Smooth muscle cell (in vitro differentiated cells): ENCODE measurements at regions not wholly inside any gene's neighbourhood (a gene's known extent, or its start where the extent isn't known, plus 50 kb on each side); places are given as distances from the start of the nearest gene placed in this dataset.
A peak's percentile ranks its signal among the peaks of the same experiment; 100 is the strongest.

ENCODE experiments used
- DNase-seq: peaks from one replicate; lab custom pipeline; 2025; ENCODE audit not compliant: unreplicated experiment; lab: John Stamatoyannopoulos, UW
- H2AFZ ChIP-seq: fragments of 200-600 bp; sonication (generic); 2 replicates; pipeline ENCODE4 v1.6.0; 2016; ENCODE audit warnings: antibody characterized with exemption, low read depth, mild to moderate bottlenecking
- H3F3A ChIP-seq: fragments of 200-600 bp; sonication (generic); 2 replicates; pipeline ENCODE4 v1.6.0; 2017; ENCODE audit warnings: antibody characterized with exemption, low read depth
- H3K27ac ChIP-seq: fragments of 200-600 bp; sonication (generic); 2 replicates; pipeline ENCODE4 v1.5.1; 2016; ENCODE audit warnings: low read depth, mild to moderate bottlenecking
- H3K27me3 ChIP-seq: fragments of 200-600 bp; sonication (generic); 2 replicates; pipeline ENCODE4 v1.6.1; 2016; ENCODE audit warnings: low read depth, mild to moderate bottlenecking
- H3K36me3 ChIP-seq: fragments of 200-600 bp; sonication (generic); 2 replicates; pipeline ENCODE4 v1.5.1; 2016; ENCODE audit warnings: low read depth
- H3K4me1 ChIP-seq: fragments of 200-600 bp; sonication (generic); 2 replicates; pipeline ENCODE4 v1.5.1; 2016; ENCODE audit warnings: low read depth
- H3K4me2 ChIP-seq: fragments of 200-600 bp; sonication (generic); 2 replicates; pipeline ENCODE4 v1.6.0; 2016; ENCODE audit warnings: mild to moderate bottlenecking
- H3K4me3 ChIP-seq: fragments of 200-600 bp; sonication (generic); 2 replicates; pipeline ENCODE4 v1.5.1; 2016; ENCODE audit warnings: mild to moderate bottlenecking
- H3K79me2 ChIP-seq: fragments of 200-600 bp; sonication (generic); 2 replicates; pipeline ENCODE4 v1.6.0; 2016; ENCODE audit warnings: low read depth, mild to moderate bottlenecking
- H3K9ac ChIP-seq: fragments of 200-600 bp; sonication (generic); 2 replicates; pipeline ENCODE4 v1.6.0; 2016; ENCODE audit warnings: low read depth
- H3K9me3 ChIP-seq: fragments of 200-600 bp; sonication (generic); replicated peaks from 2 replicates; pipeline ENCODE4 v1.5.1; 2016; ENCODE audit warnings: low read depth
- H4K20me1 ChIP-seq: fragments of 200-600 bp; sonication (generic); 2 replicates; pipeline ENCODE4 v1.6.0; 2016; ENCODE audit warnings: low read depth
- CTCF ChIP-seq: fragments of 200-600 bp; sonication (generic); IDR thresholded peaks from 2 replicates; pipeline ENCODE4 v1.5.1; 2017; ENCODE audit warnings: borderline replicate concordance, mild to moderate bottlenecking, antibody characterized with exemption; ENCODE audit not compliant: insufficient read depth, poor library complexity, severe bottlenecking
- WGBS: methylation state at CpG from one replicate; pipeline ENCODE4 v1.1.7; 2016; ENCODE audit warnings: low lambda C conversion rate; 5-methylcytosine and 5-hydroxymethylcytosine counted together

- Histone ChIP-seq H3K9me3 (no peaks in the 10 kb centered on the region), H3K36me3 (no peaks in the 10 kb centered on the region), H3F3A (no peaks in the 10 kb centered on the region), H3K9ac (no peak overlapping the region), H4K20me1 (no peaks in the 10 kb centered on the region), H3K27ac (peak overlapping the region; percentile 70), H3K4me1 (peaks cover 4% of the 10 kb centered on the region), H3K27me3 (no peaks in the 10 kb centered on the region), H3K4me3 (no peak overlapping the region), H3K79me2 (no peaks in the 10 kb centered on the region), H2AFZ (no peak overlapping the region), H3K4me2 (no peak overlapping the region)
- WGBS: 66% methylated on average over 7 of the region's 7 CpGs
- no peak for DNase-seq
- TF ChIP-seq CTCF: no peak
Observed at GRCh38 chr5:4571248-4571948, 568.7 kb upstream of the ADAMTS16 start.

GRCh38 chr5:4572311-4573100, 567.6 kb upstream of the ADAMTS16 start:
- H3K27ac ChIP-seq: no peak overlapping the region
- H3K27me3 ChIP-seq: no peaks in the 10 kb centered on the region
- no peaks in the 10 kb centered on the region for H3F3A ChIP-seq
- peaks cover 4% of the 10 kb centered on the region for H3K4me1 ChIP-seq
- no peak overlapping the region for H3K9ac ChIP-seq
- no peaks in the 10 kb centered on the region for H3K36me3 ChIP-seq
- H3K4me3 ChIP-seq: no peak overlapping the region
- H4K20me1 ChIP-seq: no peaks in the 10 kb centered on the region
- 91% methylated on average over 6 of the region's 6 CpGs for WGBS
- H2AFZ ChIP-seq: no peak overlapping the region
- DNase-seq: no peak
- H3K9me3 ChIP-seq: no peaks in the 10 kb centered on the region
- no peaks in the 10 kb centered on the region for H3K79me2 ChIP-seq
- no peak overlapping the region for H3K4me2 ChIP-seq
- no peak for TF ChIP-seq CTCF

DNA sequence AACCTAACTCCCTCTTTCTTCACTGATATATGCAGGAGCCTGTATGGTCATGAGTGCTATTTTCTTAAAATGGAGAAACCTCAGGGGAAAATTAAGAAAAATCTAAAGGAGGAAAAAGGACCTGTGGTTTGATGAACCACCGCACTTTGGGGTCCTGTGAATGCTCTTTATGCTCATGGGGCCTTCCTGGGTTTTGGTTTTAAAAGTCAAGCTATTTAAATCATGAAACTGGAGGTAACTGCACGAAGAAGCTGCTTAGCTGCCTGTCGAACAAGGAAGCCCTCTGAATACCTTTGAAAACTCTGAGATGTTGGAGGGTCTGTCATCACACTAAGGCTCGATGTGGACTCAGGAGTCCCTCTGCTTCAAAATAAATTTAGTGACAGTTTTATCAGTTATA, 564.5 kb upstream of the ADAMTS16 start:
- Histone ChIP-seq H3K9ac (no peak overlapping the region), H3K79me2 (no peaks in the 10 kb centered on the region), H3K4me3 (no peak overlapping the region), H3K4me2 (no peak overlapping the region), H3K4me1 (peaks cover 4% of the 10 kb centered on the region), H2AFZ (no peak overlapping the region), H4K20me1 (no peaks in the 10 kb centered on the region), H3K27me3 (no peaks in the 10 kb centered on the region), H3K27ac (no peak overlapping the region), H3K36me3 (no peaks in the 10 kb centered on the region), H3F3A (no peaks in the 10 kb centered on the region), H3K9me3 (no peaks in the 10 kb centered on the region)
- 95% methylated on average over 4 of the region's 4 CpGs for WGBS
- TF ChIP-seq CTCF: no peak
- DNase-seq: no peak
